ENCODE measurements at regions not wholly inside any gene's neighbourhood (a gene's known extent, or its start where the extent isn't known, plus 50 kb on each side); places are given as distances from the start of the nearest gene placed in this dataset.

GRCh38 chr10:110442746-110443145, 55.0 kb upstream of the DUSP5 start:
- DNase-seq: no peak

DNA sequence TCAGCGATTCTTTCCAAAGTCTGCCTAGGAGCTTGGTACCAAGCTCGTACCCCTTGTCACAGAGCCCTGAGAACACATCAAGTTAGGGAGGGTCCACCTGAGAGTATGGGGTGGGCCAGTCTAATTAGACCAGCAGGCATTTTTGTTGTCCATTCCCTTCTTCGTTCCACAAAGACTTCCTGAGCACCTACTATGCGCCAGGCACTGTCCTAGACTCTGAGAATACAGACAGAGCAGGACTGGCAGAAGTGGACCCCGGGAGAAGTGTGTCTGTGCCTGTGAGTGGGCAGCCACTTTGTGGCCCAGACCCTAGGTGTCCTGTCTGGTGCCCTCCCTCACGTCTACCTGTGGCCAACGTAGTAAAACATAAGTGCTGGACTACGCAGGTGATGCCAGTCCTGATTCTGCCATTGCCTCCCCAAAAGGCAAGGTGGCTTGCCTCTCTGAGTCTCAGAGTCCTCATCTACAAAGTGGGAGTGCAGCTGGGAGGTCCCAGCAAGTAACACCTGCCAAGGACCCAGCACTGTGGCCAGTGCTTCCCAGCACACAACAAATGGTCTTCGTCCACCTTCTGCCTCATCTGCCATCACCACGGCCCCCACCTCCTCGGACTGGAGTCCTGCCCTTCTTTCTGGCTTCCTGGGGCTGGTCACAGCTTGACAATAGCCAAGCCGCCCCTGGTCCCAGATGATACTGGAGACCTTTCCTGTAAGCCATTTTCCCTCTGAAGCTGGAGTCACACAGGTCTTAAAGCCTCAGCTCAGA, 54.3 kb upstream of the DUSP5 start:
- DNase-seq: no peak

DNA sequence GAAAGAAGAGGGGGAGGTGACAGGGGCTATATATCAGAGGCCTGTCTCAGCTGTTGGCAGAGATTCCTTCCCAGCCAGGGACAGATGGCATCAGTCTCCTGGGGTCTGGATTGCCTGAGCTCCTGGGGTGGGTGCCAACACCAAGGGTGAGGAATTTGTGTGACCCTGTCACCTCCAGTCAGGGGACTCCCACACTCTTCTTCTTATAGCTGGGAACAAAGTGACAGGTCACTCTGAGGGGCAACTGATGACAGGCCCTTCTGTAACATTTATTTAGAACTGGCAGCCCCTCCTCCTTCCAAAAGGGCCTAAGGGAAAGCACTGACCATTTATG, 53.7 kb upstream of the DUSP5 start:
- DNase-seq: no peak

DNA sequence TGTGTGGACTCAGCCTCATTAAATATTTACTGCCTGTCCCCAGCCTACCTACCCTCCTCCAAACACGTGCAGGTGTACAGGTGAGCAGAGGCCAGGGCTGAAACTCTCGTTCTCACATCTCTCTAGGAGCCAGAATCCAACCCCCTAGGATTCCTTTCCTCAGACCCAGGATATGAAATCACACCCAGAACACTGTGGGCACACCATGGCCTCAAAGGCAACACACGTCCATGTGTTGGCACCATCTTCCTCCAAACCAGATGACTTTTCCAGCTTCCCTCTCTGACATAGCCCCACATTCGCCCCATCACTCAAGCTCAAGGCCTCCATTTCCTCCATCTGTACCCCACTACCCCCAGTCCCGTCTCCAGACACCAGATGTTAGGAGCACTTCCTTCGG, 51.8 kb upstream of the DUSP5 start:
- DNase-seq: no peak

- no peak for DNase-seq
Measured at GRCh38 chr10:110446277-110446676, 51.4 kb upstream of the DUSP5 start.

- no peak for DNase-seq
Measured at GRCh38 chr10:110446954-110447608, 50.6 kb upstream of the DUSP5 start.

DNA sequence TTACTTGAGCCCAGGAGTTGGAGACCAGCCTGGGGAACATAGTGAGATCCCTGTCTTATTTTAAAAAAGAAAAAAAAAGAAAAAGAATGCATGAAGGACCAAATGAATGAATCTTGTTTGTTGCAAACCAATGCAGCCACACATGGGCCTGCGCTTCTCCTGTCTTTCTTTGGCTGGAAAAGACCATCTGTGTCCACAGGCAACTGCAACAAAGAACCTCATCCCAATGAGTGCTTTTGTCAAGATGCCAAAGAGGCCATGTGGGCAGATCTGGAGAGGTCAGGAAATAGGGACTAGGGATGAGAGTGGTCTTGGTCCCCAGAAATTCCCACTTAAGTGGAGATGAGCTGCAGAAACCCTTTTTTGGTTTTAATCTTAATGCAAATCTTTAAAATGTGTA, 49.8 kb upstream of the DUSP5 start:
- no peak for DNase-seq

All from NCI-H2029 treated with DMSO at 0.1 percent for 48 hours (cell line).